ENCODE measurements at regions not wholly inside any gene's neighbourhood (a gene's known extent, or its start where the extent isn't known, plus 50 kb on each side); places are given as distances from the start of the nearest gene placed in this dataset.

DNA sequence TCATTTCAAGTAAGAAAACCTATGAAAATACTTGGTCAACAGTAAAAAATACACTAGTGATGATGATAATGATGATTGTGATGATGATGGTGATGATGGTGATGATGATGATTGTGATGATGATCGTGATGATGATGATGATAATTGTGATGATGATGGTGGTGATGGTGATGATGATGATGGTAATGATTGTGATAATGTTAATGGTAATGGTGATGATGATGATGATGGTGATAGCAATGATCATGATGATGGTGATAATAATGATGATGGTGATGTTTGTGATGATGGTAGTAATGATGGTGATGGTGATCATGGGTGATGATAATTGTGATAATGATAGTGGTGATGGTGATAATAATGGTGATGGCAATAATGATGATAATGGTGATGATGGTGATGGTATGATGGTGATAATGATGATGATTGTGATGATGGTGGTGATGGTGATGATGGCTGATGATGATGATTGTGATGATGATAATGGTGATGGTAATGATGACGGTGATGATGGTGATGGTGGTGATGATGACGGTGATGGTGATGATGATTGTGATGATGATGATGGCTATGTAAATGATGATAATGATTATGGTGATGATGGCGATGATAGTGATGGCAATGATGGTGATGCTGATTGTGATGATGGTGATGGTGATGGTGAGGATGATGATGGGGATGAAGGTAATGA lies 62.1 kb downstream of the VCX3A start:
- Histone ChIP-seq H3K4me3 (ENCODE audit: low read depth, low read length) (no peak overlapping the region), H3K27me3 (ENCODE audit: insufficient read depth, low read depth, severe bottlenecking) (peaks cover 6% of the 10 kb centered on the region), H3K9me3 (ENCODE audit: severe bottlenecking) (no peaks in the 10 kb centered on the region), H3K36me3 (no peaks in the 10 kb centered on the region), H3K27ac (no peak overlapping the region)
- no peak for DNase-seq
- TF ChIP-seq CTCF (IDR thresholded peaks at IDR 0.05; ENCODE audit: low read depth, low read length): no peak

DNA sequence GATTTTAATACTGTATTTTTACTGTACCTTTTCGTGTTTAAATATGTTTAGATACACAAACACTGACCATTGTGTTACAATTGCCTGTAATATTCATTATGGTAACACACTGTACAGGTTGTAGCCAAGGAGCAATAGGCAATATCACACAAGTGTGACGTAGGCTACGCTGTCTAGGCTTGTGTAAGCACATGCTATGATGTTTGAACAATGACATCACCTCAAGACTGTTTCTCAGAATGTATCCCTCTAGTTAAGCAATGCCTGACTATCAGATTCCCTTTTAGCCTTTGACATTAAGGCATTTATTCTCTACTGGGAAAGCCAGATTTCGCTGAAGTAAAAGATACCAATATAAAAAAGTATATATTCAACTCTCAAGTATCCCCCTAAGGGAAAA lies 66.2 kb downstream of the VCX3A start:
- Histone ChIP-seq H3K9me3 (ENCODE audit: severe bottlenecking) (no peaks in the 10 kb centered on the region), H3K4me3 (ENCODE audit: low read depth, low read length) (no peak overlapping the region), H3K27ac (no peak overlapping the region), H3K27me3 (ENCODE audit: insufficient read depth, low read depth, severe bottlenecking) (peaks cover 17% of the 10 kb centered on the region), H3K36me3 (no peaks in the 10 kb centered on the region)
- DNase-seq: no peak
- TF ChIP-seq CTCF (IDR thresholded peaks at IDR 0.05; ENCODE audit: low read depth, low read length): no peak

DNA sequence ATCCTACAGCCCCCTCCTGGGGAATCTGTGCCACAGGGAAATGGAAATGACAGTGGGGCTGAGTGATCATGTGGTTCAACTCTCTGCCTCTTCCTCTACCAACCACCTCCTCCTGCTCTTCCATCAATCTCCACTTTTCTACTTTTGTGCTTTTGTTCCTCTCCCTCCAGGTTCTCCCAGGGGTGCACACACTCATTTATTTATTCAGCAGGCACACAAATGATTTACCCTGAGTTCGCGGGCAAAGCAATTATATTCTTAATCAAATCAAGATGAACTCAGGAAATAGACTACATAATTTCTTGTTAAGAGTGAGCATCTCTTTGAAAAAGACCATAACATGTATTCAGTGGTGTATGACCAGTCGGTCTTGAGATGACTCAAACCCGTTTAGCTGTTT lies 69.2 kb downstream of the VCX3A start:
- H3K4me3 ChIP-seq (ENCODE audit: low read depth, low read length): no peak overlapping the region
- H3K9me3 ChIP-seq (ENCODE audit: severe bottlenecking): no peaks in the 10 kb centered on the region
- no peak for TF ChIP-seq CTCF (IDR thresholded peaks at IDR 0.05; ENCODE audit: low read depth, low read length)
- no peaks in the 10 kb centered on the region for H3K36me3 ChIP-seq
- H3K27me3 ChIP-seq (ENCODE audit: insufficient read depth, low read depth, severe bottlenecking): peaks cover 28% of the 10 kb centered on the region
- no peak overlapping the region for H3K27ac ChIP-seq
- no peak for DNase-seq

GRCh38 chrX:6464726-6465125 lies 70.2 kb downstream of the VCX3A start:
- peaks cover 36% of the 10 kb centered on the region for H3K27me3 ChIP-seq (ENCODE audit: insufficient read depth, low read depth, severe bottlenecking)
- no peak overlapping the region for H3K27ac ChIP-seq
- H3K36me3 ChIP-seq: no peaks in the 10 kb centered on the region
- no peak overlapping the region for H3K4me3 ChIP-seq (ENCODE audit: low read depth, low read length)
- TF ChIP-seq CTCF (IDR thresholded peaks at IDR 0.05; ENCODE audit: low read depth, low read length): no peak
- H3K9me3 ChIP-seq (ENCODE audit: severe bottlenecking): no peaks in the 10 kb centered on the region
- no peak for DNase-seq

DNA sequence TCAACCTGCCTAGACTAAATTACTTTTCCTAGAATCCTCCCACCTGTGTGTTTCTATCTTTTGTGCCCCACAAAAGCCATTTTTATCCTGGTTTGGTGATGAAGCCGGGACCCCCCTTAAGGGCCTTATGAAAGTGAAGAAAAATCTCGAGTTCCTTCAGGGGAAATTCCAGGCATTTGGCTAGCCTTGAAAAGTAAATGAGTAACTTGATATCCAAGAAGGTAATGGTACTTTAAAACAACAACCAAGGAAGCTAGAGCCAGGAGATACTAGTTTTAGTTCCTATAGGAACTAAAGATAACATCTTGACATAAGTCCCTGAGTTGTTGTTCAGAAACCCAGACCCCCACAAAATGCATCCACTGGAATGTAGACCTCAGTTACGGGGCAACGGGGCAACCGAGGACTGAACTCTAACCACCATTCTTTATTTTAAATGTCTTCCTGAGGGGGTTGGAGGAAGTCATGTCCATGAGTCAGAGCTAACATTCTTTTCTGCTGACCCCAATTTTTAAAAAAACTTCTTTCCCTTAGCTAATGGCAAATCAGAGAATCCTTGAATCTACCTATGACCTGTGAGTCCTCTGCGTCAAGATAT lies 73.9 kb downstream of the VCX3A start:
- Histone ChIP-seq H3K27ac (no peak overlapping the region), H3K36me3 (no peaks in the 10 kb centered on the region), H3K27me3 (ENCODE audit: insufficient read depth, low read depth, severe bottlenecking) (peaks cover 45% of the 10 kb centered on the region), H3K4me3 (ENCODE audit: low read depth, low read length) (no peak overlapping the region), H3K9me3 (ENCODE audit: severe bottlenecking) (no peaks in the 10 kb centered on the region)
- DNase-seq: no peak
- TF ChIP-seq CTCF (IDR thresholded peaks at IDR 0.05; ENCODE audit: low read depth, low read length): no peak

DNA sequence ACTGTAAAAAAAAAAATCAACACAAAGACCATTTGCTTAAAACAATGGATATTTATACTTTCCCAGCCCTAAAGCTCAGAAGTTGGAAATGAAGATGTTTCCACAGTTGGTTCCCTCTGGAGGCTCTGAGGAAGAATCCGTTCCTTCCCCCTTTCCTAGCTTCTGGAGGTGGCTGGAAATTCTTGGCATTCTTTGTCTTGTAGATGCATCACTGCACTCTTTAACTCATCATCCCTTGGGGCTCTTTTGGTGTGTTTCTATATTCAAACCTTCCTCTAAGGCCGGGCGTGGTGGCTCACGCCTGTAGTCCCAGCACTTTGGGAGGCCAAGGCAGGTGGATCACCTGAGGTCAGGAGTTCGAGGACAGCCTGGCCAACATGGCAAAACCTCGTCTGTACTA lies 78.7 kb downstream of the VCX3A start:
- no peak for DNase-seq
- Histone ChIP-seq H3K27ac (no peak overlapping the region), H3K4me3 (ENCODE audit: low read depth, low read length) (no peak overlapping the region), H3K9me3 (ENCODE audit: severe bottlenecking) (no peaks in the 10 kb centered on the region), H3K27me3 (ENCODE audit: insufficient read depth, low read depth, severe bottlenecking) (peaks cover 37% of the 10 kb centered on the region), H3K36me3 (no peaks in the 10 kb centered on the region)
- no peak for TF ChIP-seq CTCF (IDR thresholded peaks at IDR 0.05; ENCODE audit: low read depth, low read length)

All from WERI-Rb-1 (cell line).